ENCODE measurements at regions not wholly inside any gene's neighbourhood (a gene's known extent, or its start where the extent isn't known, plus 50 kb on each side); places are given as distances from the start of the nearest gene placed in this dataset.

- no peak overlapping the region for H2BK12ac ChIP-seq (ENCODE audit: low read length)
- no peaks in the 10 kb centered on the region for H3K36me3 ChIP-seq (ENCODE audit: control insufficient read depth in 1 of 2, insufficient read depth in 2 of 2, low read length in 2 of 2)
- peaks cover 33% of the 10 kb centered on the region for H3K27me3 ChIP-seq (ENCODE audit: insufficient read depth, low read length)
- H3K23ac ChIP-seq (ENCODE audit: low read length), result no peak overlapping the region
- no peak overlapping the region for H2BK5ac ChIP-seq (ENCODE audit: low read depth, low read length, poor library complexity)
- no peak overlapping the region for H2AK5ac ChIP-seq (ENCODE audit: low read length)
- no peak overlapping the region for H4K8ac ChIP-seq (ENCODE audit: low read depth, low read length)
- H3K79me2 ChIP-seq (ENCODE audit: control insufficient read depth, insufficient read depth, low read length, poor library complexity), result no peaks in the 10 kb centered on the region
- no peak overlapping the region for H4K12ac ChIP-seq (ENCODE audit: low read depth, low read length)
- no peak overlapping the region for H3K4ac ChIP-seq (ENCODE audit: low read depth, low read length)
- no peak overlapping the region for H3K18ac ChIP-seq (ENCODE audit: low read length)
- H3K79me1 ChIP-seq (ENCODE audit: low read length), result no peaks in the 10 kb centered on the region
- H3K27ac ChIP-seq (ENCODE audit: low read depth, low read length), result no peak overlapping the region
- peaks cover 10% of the 10 kb centered on the region for H3K9me3 ChIP-seq (ENCODE audit: insufficient read depth, low read depth, low read length)
- peaks cover 13 to 15% of the 10 kb centered on the region in 2 experiments for H3K4me1 ChIP-seq (ENCODE audit: control insufficient read depth in 1 of 2, insufficient read depth in 2 of 2, low read length in 2 of 2)
- no CpG with 5 or more reads among the region's 16 CpGs for WGBS (ENCODE audit: extremely low coverage, insufficient coverage, insufficient read length)
- no peak overlapping the region for H3K9ac ChIP-seq (ENCODE audit: low read length)
- H2AFZ ChIP-seq (ENCODE audit: insufficient read depth, low read length, poor library complexity), result no peak overlapping the region
- no peak overlapping the region for H4K91ac ChIP-seq (ENCODE audit: low read depth, low read length)
- DNase-seq, result no peak
- no peak overlapping the region for H3K14ac ChIP-seq (ENCODE audit: low read length)
- no peak overlapping the region for H3K4me3 ChIP-seq (ENCODE audit: low read depth, low read length)
- H2BK120ac ChIP-seq (ENCODE audit: insufficient read depth, low read length, poor library complexity), result no peak overlapping the region
- peak overlapping the region; percentile 61 for H3K4me2 ChIP-seq (ENCODE audit: low read length)
Measured at GRCh38 chr21:38659936-38660332, 145.8 kb upstream of the ETS2 start.

- H4K8ac ChIP-seq (ENCODE audit: low read depth, low read length), result no peak overlapping the region
- peaks cover 33% of the 10 kb centered on the region for H3K27me3 ChIP-seq (ENCODE audit: insufficient read depth, low read length)
- H3K27ac ChIP-seq (ENCODE audit: low read depth, low read length), result no peak overlapping the region
- H2AK5ac ChIP-seq (ENCODE audit: low read length), result no peak overlapping the region
- no peak overlapping the region for H3K4ac ChIP-seq (ENCODE audit: low read depth, low read length)
- no peak overlapping the region for H4K91ac ChIP-seq (ENCODE audit: low read depth, low read length)
- H3K4me3 ChIP-seq (ENCODE audit: low read depth, low read length), result peak overlapping the region; percentile 70
- no peak overlapping the region for H2BK5ac ChIP-seq (ENCODE audit: low read depth, low read length, poor library complexity)
- H4K12ac ChIP-seq (ENCODE audit: low read depth, low read length), result no peak overlapping the region
- peak overlapping the region; percentile 61 for H3K4me2 ChIP-seq (ENCODE audit: low read length)
- no peak overlapping the region for H3K14ac ChIP-seq (ENCODE audit: low read length)
- WGBS (ENCODE audit: extremely low coverage, insufficient coverage, insufficient read length), result no CpG with 5 or more reads among the region's 113 CpGs
- no peak overlapping the region for H3K18ac ChIP-seq (ENCODE audit: low read length)
- H2BK120ac ChIP-seq (ENCODE audit: insufficient read depth, low read length, poor library complexity), result no peak overlapping the region
- H3K9me3 ChIP-seq (ENCODE audit: insufficient read depth, low read depth, low read length), result peaks cover 10% of the 10 kb centered on the region
- no peak overlapping the region for H2BK12ac ChIP-seq (ENCODE audit: low read length)
- no peaks in the 10 kb centered on the region for H3K79me1 ChIP-seq (ENCODE audit: low read length)
- no peaks in the 10 kb centered on the region for H3K36me3 ChIP-seq (ENCODE audit: control insufficient read depth in 1 of 2, insufficient read depth in 2 of 2, low read length in 2 of 2)
- no peaks in the 10 kb centered on the region for H3K79me2 ChIP-seq (ENCODE audit: control insufficient read depth, insufficient read depth, low read length, poor library complexity)
- DNase-seq, result no peak
- H3K9ac ChIP-seq (ENCODE audit: low read length), result no peak overlapping the region
- peak overlapping the region; percentile 66 for H2AFZ ChIP-seq (ENCODE audit: insufficient read depth, low read length, poor library complexity)
- no peak overlapping the region for H3K23ac ChIP-seq (ENCODE audit: low read length)
- H3K4me1 ChIP-seq (ENCODE audit: control insufficient read depth in 1 of 2, insufficient read depth in 2 of 2, low read length in 2 of 2), result peaks cover 13 to 15% of the 10 kb centered on the region in 2 experiments
Measured at GRCh38 chr21:38660333-38661196, 145.2 kb upstream of the ETS2 start.

GRCh38 chr21:38661197-38661871 lies 144.4 kb upstream of the ETS2 start:
- Histone ChIP-seq H2BK120ac (ENCODE audit: insufficient read depth, low read length, poor library complexity) (no peak overlapping the region), H2BK12ac (ENCODE audit: low read length) (no peak overlapping the region), H3K4me3 (ENCODE audit: low read depth, low read length) (peak overlapping the region; percentile 70), H3K4ac (ENCODE audit: low read depth, low read length) (no peak overlapping the region), H3K9ac (ENCODE audit: low read length) (no peak overlapping the region), H2BK5ac (ENCODE audit: low read depth, low read length, poor library complexity) (no peak overlapping the region), H3K23ac (ENCODE audit: low read length) (no peak overlapping the region), H3K27ac (ENCODE audit: low read depth, low read length) (no peak overlapping the region), H3K14ac (ENCODE audit: low read length) (no peak overlapping the region), H4K8ac (ENCODE audit: low read depth, low read length) (no peak overlapping the region), H3K9me3 (ENCODE audit: insufficient read depth, low read depth, low read length) (peaks cover 10% of the 10 kb centered on the region), H3K18ac (ENCODE audit: low read length) (no peak overlapping the region), H3K79me2 (ENCODE audit: control insufficient read depth, insufficient read depth, low read length, poor library complexity) (no peaks in the 10 kb centered on the region), H4K91ac (ENCODE audit: low read depth, low read length) (no peak overlapping the region), H3K27me3 (ENCODE audit: insufficient read depth, low read length) (peaks cover 33% of the 10 kb centered on the region), H2AK5ac (ENCODE audit: low read length) (no peak overlapping the region), H2AFZ (ENCODE audit: insufficient read depth, low read length, poor library complexity) (peak overlapping the region; percentile 78), H3K36me3 (ENCODE audit: control insufficient read depth in 1 of 2, insufficient read depth in 2 of 2, low read length in 2 of 2) (no peaks in the 10 kb centered on the region), H3K4me2 (ENCODE audit: low read length) (peak overlapping the region; percentile 61), H3K4me1 (ENCODE audit: control insufficient read depth in 1 of 2, insufficient read depth in 2 of 2, low read length in 2 of 2) (peaks cover 13 to 15% of the 10 kb centered on the region in 2 experiments), H3K79me1 (ENCODE audit: low read length) (no peaks in the 10 kb centered on the region), H4K12ac (ENCODE audit: low read depth, low read length) (peak overlapping the region; percentile 38)
- WGBS (ENCODE audit: extremely low coverage, insufficient coverage, insufficient read length), result no CpG with 5 or more reads among the region's 61 CpGs
- DNase-seq, result peak in 1 of 2 donors; percentile 37

GRCh38 chr21:38661889-38662568 lies 143.7 kb upstream of the ETS2 start:
- no peak overlapping the region for H3K9ac ChIP-seq (ENCODE audit: low read length)
- H4K8ac ChIP-seq (ENCODE audit: low read depth, low read length), result no peak overlapping the region
- peaks cover 13 to 15% of the 10 kb centered on the region in 2 experiments for H3K4me1 ChIP-seq (ENCODE audit: control insufficient read depth in 1 of 2, insufficient read depth in 2 of 2, low read length in 2 of 2)
- H3K14ac ChIP-seq (ENCODE audit: low read length), result no peak overlapping the region
- no peak overlapping the region for H2BK5ac ChIP-seq (ENCODE audit: low read depth, low read length, poor library complexity)
- H2AK5ac ChIP-seq (ENCODE audit: low read length), result no peak overlapping the region
- no peak overlapping the region for H2BK120ac ChIP-seq (ENCODE audit: insufficient read depth, low read length, poor library complexity)
- no peak overlapping the region for H3K23ac ChIP-seq (ENCODE audit: low read length)
- no CpG with 5 or more reads among the region's 8 CpGs for WGBS (ENCODE audit: extremely low coverage, insufficient coverage, insufficient read length)
- peaks cover 33% of the 10 kb centered on the region for H3K27me3 ChIP-seq (ENCODE audit: insufficient read depth, low read length)
- H3K4me2 ChIP-seq (ENCODE audit: low read length), result peak overlapping the region; percentile 61
- no peak overlapping the region for H4K12ac ChIP-seq (ENCODE audit: low read depth, low read length)
- H3K36me3 ChIP-seq (ENCODE audit: control insufficient read depth in 1 of 2, insufficient read depth in 2 of 2, low read length in 2 of 2), result no peaks in the 10 kb centered on the region
- no peaks in the 10 kb centered on the region for H3K79me1 ChIP-seq (ENCODE audit: low read length)
- H4K91ac ChIP-seq (ENCODE audit: low read depth, low read length), result no peak overlapping the region
- H3K4me3 ChIP-seq (ENCODE audit: low read depth, low read length), result no peak overlapping the region
- no peak overlapping the region for H2BK12ac ChIP-seq (ENCODE audit: low read length)
- no peaks in the 10 kb centered on the region for H3K79me2 ChIP-seq (ENCODE audit: control insufficient read depth, insufficient read depth, low read length, poor library complexity)
- no peak overlapping the region for H2AFZ ChIP-seq (ENCODE audit: insufficient read depth, low read length, poor library complexity)
- no peak overlapping the region for H3K27ac ChIP-seq (ENCODE audit: low read depth, low read length)
- H3K18ac ChIP-seq (ENCODE audit: low read length), result no peak overlapping the region
- H3K4ac ChIP-seq (ENCODE audit: low read depth, low read length), result no peak overlapping the region
- H3K9me3 ChIP-seq (ENCODE audit: insufficient read depth, low read depth, low read length), result peaks cover 10% of the 10 kb centered on the region
- DNase-seq, result no peak
